ENCODE measurements at regions not wholly inside any gene's neighbourhood (a gene's known extent, or its start where the extent isn't known, plus 50 kb on each side); places are given as distances from the start of the nearest gene placed in this dataset.

DNA sequence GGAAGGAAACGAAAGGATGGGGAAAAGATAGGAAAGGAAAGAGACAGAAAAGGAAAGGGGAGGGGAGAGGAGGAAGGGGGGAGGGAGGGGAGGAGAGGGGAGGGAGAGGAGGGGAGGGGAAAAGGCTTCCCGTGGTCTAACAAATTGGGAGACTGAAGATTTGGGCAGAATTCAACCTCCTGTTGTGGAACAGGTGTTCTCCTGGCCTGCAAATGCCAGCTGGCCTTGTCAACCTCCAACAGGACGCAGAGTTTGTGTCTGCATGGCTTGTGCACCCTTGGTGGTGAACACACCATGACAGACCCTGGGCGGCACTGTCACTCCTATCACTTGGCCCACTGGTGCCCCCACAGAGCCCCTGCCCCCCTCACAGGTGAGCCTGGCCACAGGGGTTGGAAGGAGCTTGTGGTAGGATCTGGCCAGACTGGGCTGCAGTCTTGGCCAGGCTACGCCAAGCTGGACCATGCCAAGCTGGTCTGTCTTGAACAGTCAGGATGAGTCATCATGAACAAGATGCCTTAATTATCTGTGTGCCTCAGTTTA lies 321.6 kb downstream of the BCL11B start:
- no peak overlapping the region for H2BK15ac ChIP-seq (ENCODE audit: low read depth, low read length)
- H2BK120ac ChIP-seq (ENCODE audit: low read depth, low read length), result no peak overlapping the region
- no peaks in the 10 kb centered on the region for H3K4me1 ChIP-seq (ENCODE audit: control insufficient read depth, insufficient read depth, low read length)
- H3K23ac ChIP-seq (ENCODE audit: low read depth, low read length), result no peak overlapping the region
- H3K56ac ChIP-seq (ENCODE audit: extremely low read depth, insufficient read depth, low read length), result no peak overlapping the region
- ChIA-PET POLR2A (ENCODE audit: unreplicated experiment) (no interaction called here), CTCF (no interaction called here)
- H4K8ac ChIP-seq (ENCODE audit: low read depth in 2 of 2, low read length in 2 of 2), result no peak overlapping the region
- no peaks in the 10 kb centered on the region for H4K20me1 ChIP-seq (ENCODE audit: insufficient read depth, low read length)
- H3K36me3 ChIP-seq (ENCODE audit: control insufficient read depth, insufficient read depth, low read length), result no peaks in the 10 kb centered on the region
- no peak overlapping the region for H2BK20ac ChIP-seq (ENCODE audit: low read depth, low read length)
- no peak overlapping the region for H3K18ac ChIP-seq (ENCODE audit: low read depth, low read length)
- peaks cover 42% of the 10 kb centered on the region for H3K9me3 ChIP-seq (ENCODE audit: control insufficient read depth, insufficient read depth, low read length)
- H3K4me2 ChIP-seq (ENCODE audit: low read depth, low read length), result no peak overlapping the region
- in situ Hi-C loops (cut with MboI; ENCODE audit: low sequenced_read_pairs), result no loop called here
- H2AK9ac ChIP-seq (replicated peaks; ENCODE audit: low read depth, low read length, poor library complexity), result no peak overlapping the region
- H3K79me1 ChIP-seq (ENCODE audit: low read depth in 1 of 2, low read length in 2 of 2), result no peaks in the 10 kb centered on the region
- dilution Hi-C loops (cut with HindIII; ENCODE audit: low sequenced_read_pairs, unreplicated experiment), result no loop called here
- H3K27me3 ChIP-seq (ENCODE audit: control insufficient read depth, insufficient read depth, low read length), result no peaks in the 10 kb centered on the region
- H2BK5ac ChIP-seq (ENCODE audit: low read depth, low read length, poor library complexity, severe bottlenecking), result no peak overlapping the region
- DNase-seq (no peak), ATAC-seq (ENCODE audit: low read depth) (no peak)
- no TSS peak for BruUV-seq (replicated peaks)
- H2AFZ ChIP-seq (replicated peaks; ENCODE audit: low read length, poor library complexity), result no peak overlapping the region
- no peak overlapping the region for H4K5ac ChIP-seq (ENCODE audit: low read depth, low read length)
- intact Hi-C loops (cut with micrococcal nuclease), result no loop called here
- H3K27ac ChIP-seq (ENCODE audit: insufficient read depth, low read length), result no peak overlapping the region
- no peak overlapping the region for H3K9ac ChIP-seq (ENCODE audit: low read depth, low read length)
- no peak overlapping the region for H4K91ac ChIP-seq (ENCODE audit: insufficient read depth, low read depth, low read length)
- no peaks in the 10 kb centered on the region for H3K9me1 ChIP-seq (ENCODE audit: insufficient read depth, low read length)
- H3K4me3 ChIP-seq (ENCODE audit: insufficient read depth, low read depth, low read length), result no peak overlapping the region
- TF ChIP-seq CEBPB (IDR thresholded peaks at IDR 0.05; ENCODE audit: low read depth, low read length) (no peak), BHLHE40 (IDR thresholded peaks at IDR 0.05; ENCODE audit: low read depth, low read length) (no peak), NFE2L2 (IDR thresholded peaks at IDR 0.05; ENCODE audit: low read depth, low read length) (no peak), RFX5 (IDR thresholded peaks at IDR 0.05; ENCODE audit: low read depth, low read length) (no peak), MAFK (IDR thresholded peaks at IDR 0.05; ENCODE audit: low read depth, low read length) (no peak), MXI1 (IDR thresholded peaks at IDR 0.05; ENCODE audit: borderline replicate concordance, low read depth, low read length) (no peak), ELK1 (IDR thresholded peaks at IDR 0.05; ENCODE audit: borderline replicate concordance, low read depth, low read length) (no peak), SMC3 (IDR thresholded peaks at IDR 0.05; ENCODE audit: low read depth, low read length) (no peak), USF2 (IDR thresholded peaks at IDR 0.05; ENCODE audit: low read depth, low read length) (no peak), RAD21 (IDR thresholded peaks at IDR 0.05; ENCODE audit: low read length) (no peak)
- TF ChIP-seq, protein P1, sequence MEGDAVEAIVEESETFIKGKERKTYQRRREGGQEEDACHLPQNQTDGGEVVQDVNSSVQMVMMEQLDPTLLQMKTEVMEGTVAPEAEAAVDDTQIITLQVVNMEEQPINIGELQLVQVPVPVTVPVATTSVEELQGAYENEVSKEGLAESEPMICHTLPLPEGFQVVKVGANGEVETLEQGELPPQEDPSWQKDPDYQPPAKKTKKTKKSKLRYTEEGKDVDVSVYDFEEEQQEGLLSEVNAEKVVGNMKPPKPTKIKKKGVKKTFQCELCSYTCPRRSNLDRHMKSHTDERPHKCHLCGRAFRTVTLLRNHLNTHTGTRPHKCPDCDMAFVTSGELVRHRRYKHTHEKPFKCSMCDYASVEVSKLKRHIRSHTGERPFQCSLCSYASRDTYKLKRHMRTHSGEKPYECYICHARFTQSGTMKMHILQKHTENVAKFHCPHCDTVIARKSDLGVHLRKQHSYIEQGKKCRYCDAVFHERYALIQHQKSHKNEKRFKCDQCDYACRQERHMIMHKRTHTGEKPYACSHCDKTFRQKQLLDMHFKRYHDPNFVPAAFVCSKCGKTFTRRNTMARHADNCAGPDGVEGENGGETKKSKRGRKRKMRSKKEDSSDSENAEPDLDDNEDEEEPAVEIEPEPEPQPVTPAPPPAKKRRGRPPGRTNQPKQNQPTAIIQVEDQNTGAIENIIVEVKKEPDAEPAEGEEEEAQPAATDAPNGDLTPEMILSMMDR (conservative IDR thresholded peaks at IDR 0.05; ENCODE audit: low read depth, low read length), result no peak
- no peak overlapping the region for H2AK5ac ChIP-seq (ENCODE audit: low read depth, low read length)
- no peak overlapping the region for H3K4ac ChIP-seq (ENCODE audit: low read depth, low read length)
- H3K14ac ChIP-seq (replicated peaks; ENCODE audit: low read depth, low read length), result no peak overlapping the region
- WGBS, 2 experiments (ENCODE audit: extremely low coverage in 2 of 2, insufficient read length in 1 of 2), result no CpG with 5 or more reads among the region's 5 CpGs

Data from IMR-90 (cell line).